ENCODE measurements at regions not wholly inside any gene's neighbourhood (a gene's known extent, or its start where the extent isn't known, plus 50 kb on each side); places are given as distances from the start of the nearest gene placed in this dataset.
"Not testable (repeated sequence)": the region's sequence is repeated elsewhere in the genome, so short reads cannot be mapped to it uniquely, and the experiment has no call there.

- no peak for DNase-seq
Measured at GRCh38 chr13:105908586-105908985, 626.9 kb downstream of the EFNB2 start.

- no peak for DNase-seq
Measured at GRCh38 chr13:105907319-105908019, 628.0 kb downstream of the EFNB2 start.

GRCh38 chr13:105906746-105907145 is 628.7 kb downstream of the EFNB2 start:
- no peak for DNase-seq

- no peak for DNase-seq
Measured at GRCh38 chr13:105904034-105904742, 631.3 kb downstream of the EFNB2 start.

GRCh38 chr13:105902396-105902795 is 633.1 kb downstream of the EFNB2 start:
- DNase-seq = no peak

GRCh38 chr13:105897575-105897974 is 637.9 kb downstream of the EFNB2 start:
- no peak for DNase-seq

- no peak for DNase-seq
Measured at GRCh38 chr13:105894697-105895096, 640.8 kb downstream of the EFNB2 start.

GRCh38 chr13:105890509-105890908 is 645.0 kb downstream of the EFNB2 start:
- no peak for DNase-seq

GRCh38 chr13:105878119-105878700 is 657.3 kb downstream of the EFNB2 start:
- no peak for DNase-seq

- no peak for DNase-seq
Measured at GRCh38 chr13:105874814-105875213, 660.6 kb downstream of the EFNB2 start.

- no peak for DNase-seq
Measured at GRCh38 chr13:105871768-105872167, 663.7 kb downstream of the EFNB2 start.

GRCh38 chr13:105871326-105871725 is 664.1 kb downstream of the EFNB2 start:
- no peak for DNase-seq

- DNase-seq = no peak
Measured at GRCh38 chr13:105863300-105863920, 672.1 kb downstream of the EFNB2 start.

- DNase-seq = peak; percentile 13
Measured at GRCh38 chr13:105848494-105848893, 687.0 kb downstream of the EFNB2 start.

GRCh38 chr13:105847527-105848291 is 687.8 kb downstream of the EFNB2 start:
- DNase-seq = peak; percentile 76

- DNase-seq = no peak
Measured at GRCh38 chr13:105846923-105847322, 688.5 kb downstream of the EFNB2 start.

- no peak for DNase-seq
Measured at GRCh38 chr13:105841286-105841685, 694.2 kb downstream of the EFNB2 start.

- no peak for DNase-seq
Measured at GRCh38 chr13:105838231-105838630, 697.2 kb downstream of the EFNB2 start.

- not testable (repeated sequence) for DNase-seq
Measured at GRCh38 chr13:105837295-105837694, 698.2 kb downstream of the EFNB2 start.

GRCh38 chr13:105830821-105831220 is 704.6 kb downstream of the EFNB2 start:
- DNase-seq = no peak

GRCh38 chr13:105827111-105827809 is 708.2 kb downstream of the EFNB2 start:
- DNase-seq = no peak

- DNase-seq = no peak
Measured at GRCh38 chr13:105825071-105825470, 710.4 kb downstream of the EFNB2 start.

Measured in NCI-H446 treated with DMSO at 0.1 percent for 48 hours (cell line).